IPS-15b (cell line): ENCODE measurements at regions not wholly inside any gene's neighbourhood (a gene's known extent, or its start where the extent isn't known, plus 50 kb on each side); places are given as distances from the start of the nearest gene placed in this dataset.

ENCODE experiments used
- H3K27me3 ChIP-seq: one replicate; pipeline ENCODE4 v1.6.1; 2013; ENCODE audit warnings: low read length; ENCODE audit not compliant: control insufficient read depth, insufficient read depth
- H3K36me3 ChIP-seq: one replicate; pipeline ENCODE4 v1.6.1; 2013; ENCODE audit warnings: low read length; ENCODE audit not compliant: control insufficient read depth, insufficient read depth
- H3K4me1 ChIP-seq: one replicate; pipeline ENCODE4 v1.6.1; 2013; ENCODE audit warnings: mild to moderate bottlenecking, low read length; ENCODE audit not compliant: control insufficient read depth, insufficient read depth
- H3K4me3 ChIP-seq: one replicate; pipeline ENCODE4 v1.5.1; 2013; ENCODE audit warnings: low read depth, low read length
- H3K9ac ChIP-seq: one replicate; pipeline ENCODE4 v1.6.1; 2013; ENCODE audit warnings: low read depth, mild to moderate bottlenecking, low read length
- H3K9me3 ChIP-seq: one replicate; pipeline ENCODE4 v1.6.1; 2013; ENCODE audit warnings: mild to moderate bottlenecking, low read length; ENCODE audit not compliant: control insufficient read depth, insufficient read depth

- Histone ChIP-seq H3K36me3 (no peaks in the 10 kb centered on the region), H3K4me1 (no peaks in the 10 kb centered on the region), H3K9ac (no peak overlapping the region), H3K9me3 (no peaks in the 10 kb centered on the region), H3K27me3 (no peaks in the 10 kb centered on the region), H3K4me3 (no peak overlapping the region)
Observed at GRCh38 chr10:3433131-3433530, 260.5 kb upstream of the PITRM1 start.

- Histone ChIP-seq H3K36me3 (no peaks in the 10 kb centered on the region), H3K27me3 (no peaks in the 10 kb centered on the region), H3K4me1 (no peaks in the 10 kb centered on the region), H3K9me3 (no peaks in the 10 kb centered on the region), H3K4me3 (no peak overlapping the region), H3K9ac (no peak overlapping the region)
Observed at GRCh38 chr10:3432081-3432825, 259.7 kb upstream of the PITRM1 start.

DNA sequence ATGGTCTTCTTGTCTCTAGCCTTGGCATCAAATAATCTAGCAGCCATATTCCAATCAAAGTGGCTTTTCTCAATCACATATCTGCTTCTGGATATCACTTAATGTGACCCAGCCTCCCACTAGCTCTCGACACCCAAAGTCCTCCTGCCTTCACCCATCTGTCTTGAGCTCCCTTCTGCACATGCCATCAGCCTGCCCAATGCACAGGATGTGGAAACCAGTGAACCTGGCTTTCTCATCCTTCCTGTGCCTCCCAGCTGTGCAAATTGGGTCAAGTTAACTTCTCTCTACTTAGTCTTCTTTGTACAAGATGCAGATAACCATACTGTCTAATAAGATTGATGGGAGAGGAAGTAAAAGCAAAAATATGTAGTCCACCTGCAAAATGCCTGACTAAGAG, 257.9 kb upstream of the PITRM1 start:
- Histone ChIP-seq H3K27me3 (no peaks in the 10 kb centered on the region), H3K4me3 (no peak overlapping the region), H3K4me1 (no peaks in the 10 kb centered on the region), H3K36me3 (no peaks in the 10 kb centered on the region), H3K9me3 (no peaks in the 10 kb centered on the region), H3K9ac (no peak overlapping the region)

- Histone ChIP-seq H3K9me3 (no peaks in the 10 kb centered on the region), H3K4me1 (no peaks in the 10 kb centered on the region), H3K4me3 (no peak overlapping the region)
Observed at GRCh38 chr10:3429676-3430075, 257.1 kb upstream of the PITRM1 start.

DNA sequence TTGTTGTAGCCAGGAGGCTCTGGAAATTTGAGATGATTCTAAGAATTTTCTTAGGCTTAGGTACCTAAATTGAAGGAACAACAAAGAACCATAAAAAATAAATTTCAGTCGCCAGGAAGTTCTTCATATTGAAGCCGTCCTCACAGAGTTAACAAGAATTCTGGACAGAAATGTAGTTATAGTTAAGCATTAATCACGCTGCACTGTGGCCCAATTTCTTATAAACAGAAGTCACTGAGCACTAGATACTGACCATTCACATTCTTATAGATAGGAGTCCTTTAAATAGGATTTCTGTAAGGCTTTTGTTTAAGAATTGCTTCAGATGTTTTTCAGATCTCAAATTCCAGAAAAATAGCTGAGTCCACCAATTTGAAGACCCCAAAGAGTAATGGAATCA, 256.2 kb upstream of the PITRM1 start:
- Histone ChIP-seq H3K27me3 (no peaks in the 10 kb centered on the region), H3K4me1 (no peaks in the 10 kb centered on the region), H3K9me3 (no peaks in the 10 kb centered on the region), H3K36me3 (no peaks in the 10 kb centered on the region), H3K9ac (no peak overlapping the region), H3K4me3 (no peak overlapping the region)

More at GRCh38 chr10:3429676-3430075, 257.1 kb upstream of the PITRM1 start:
- H3K36me3 ChIP-seq = no peaks in the 10 kb centered on the region
- H3K9ac ChIP-seq = no peak overlapping the region
- H3K27me3 ChIP-seq = no peaks in the 10 kb centered on the region

DNA sequence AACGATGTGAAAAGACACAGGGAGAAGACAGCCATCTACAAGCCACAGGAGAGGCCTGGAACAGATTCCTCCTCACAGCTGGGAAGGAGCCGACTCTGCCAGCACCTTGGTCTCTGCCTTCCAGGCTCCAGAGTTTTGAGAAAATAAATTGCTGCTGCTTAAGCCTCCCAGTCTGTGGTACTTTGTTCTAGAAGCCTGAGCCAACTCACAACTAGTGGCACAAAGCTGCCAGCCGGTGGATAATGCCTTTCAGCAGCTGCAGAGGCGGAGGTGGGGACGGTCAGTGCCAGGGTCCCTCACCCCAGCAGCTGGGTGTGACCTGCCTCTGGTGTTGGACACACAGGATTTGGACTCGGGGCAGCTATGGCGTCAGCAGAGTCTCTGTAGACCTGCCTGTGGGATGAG, 255.4 kb upstream of the PITRM1 start:
- Histone ChIP-seq H3K4me1 (no peaks in the 10 kb centered on the region), H3K4me3 (no peak overlapping the region), H3K9ac (no peak overlapping the region), H3K27me3 (no peaks in the 10 kb centered on the region), H3K36me3 (no peaks in the 10 kb centered on the region), H3K9me3 (no peaks in the 10 kb centered on the region)

GRCh38 chr10:3427347-3427746, 254.8 kb upstream of the PITRM1 start:
- H3K9ac ChIP-seq = no peak overlapping the region
- H3K9me3 ChIP-seq = no peaks in the 10 kb centered on the region
- no peaks in the 10 kb centered on the region for H3K36me3 ChIP-seq
- no peak overlapping the region for H3K4me3 ChIP-seq
- no peaks in the 10 kb centered on the region for H3K4me1 ChIP-seq
- no peaks in the 10 kb centered on the region for H3K27me3 ChIP-seq

GRCh38 chr10:3426190-3426845, 253.7 kb upstream of the PITRM1 start:
- H3K4me3 ChIP-seq = no peak overlapping the region
- H3K4me1 ChIP-seq = no peaks in the 10 kb centered on the region
- no peaks in the 10 kb centered on the region for H3K27me3 ChIP-seq
- no peaks in the 10 kb centered on the region for H3K36me3 ChIP-seq
- no peak overlapping the region for H3K9ac ChIP-seq
- H3K9me3 ChIP-seq = no peaks in the 10 kb centered on the region

- no peaks in the 10 kb centered on the region for H3K27me3 ChIP-seq
- H3K9ac ChIP-seq = no peak overlapping the region
- H3K36me3 ChIP-seq = no peaks in the 10 kb centered on the region
- no peaks in the 10 kb centered on the region for H3K4me1 ChIP-seq
- H3K9me3 ChIP-seq = no peaks in the 10 kb centered on the region
- no peak overlapping the region for H3K4me3 ChIP-seq
Observed at GRCh38 chr10:3425716-3426115, 253.1 kb upstream of the PITRM1 start.

DNA sequence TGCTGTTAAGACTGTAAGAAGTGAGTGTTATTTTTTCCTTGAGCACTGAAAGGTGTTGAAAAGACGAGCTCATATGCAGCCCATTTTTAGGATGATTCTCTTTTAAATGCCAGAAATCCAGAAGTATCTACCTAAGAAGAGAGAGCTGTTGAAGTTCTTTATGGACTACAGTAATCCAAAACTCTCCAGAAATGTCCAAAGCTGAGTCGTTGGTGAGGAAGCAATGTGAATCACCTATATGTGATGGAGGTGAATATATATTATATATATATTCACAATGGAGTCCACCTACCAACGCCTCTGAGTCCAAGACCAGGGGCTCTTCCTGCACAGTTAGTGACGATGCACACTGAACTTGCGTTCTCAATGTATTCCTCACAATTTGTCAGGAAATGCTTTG, 252.7 kb upstream of the PITRM1 start:
- H3K4me1 ChIP-seq = no peaks in the 10 kb centered on the region
- no peaks in the 10 kb centered on the region for H3K36me3 ChIP-seq
- H3K9me3 ChIP-seq = no peaks in the 10 kb centered on the region
- H3K4me3 ChIP-seq = no peak overlapping the region
- H3K9ac ChIP-seq = no peak overlapping the region
- no peaks in the 10 kb centered on the region for H3K27me3 ChIP-seq

GRCh38 chr10:3424111-3424851, 251.7 kb upstream of the PITRM1 start:
- H3K9me3 ChIP-seq = no peaks in the 10 kb centered on the region
- H3K9ac ChIP-seq = no peak overlapping the region
- no peaks in the 10 kb centered on the region for H3K4me1 ChIP-seq
- H3K36me3 ChIP-seq = no peaks in the 10 kb centered on the region
- H3K27me3 ChIP-seq = no peaks in the 10 kb centered on the region
- H3K4me3 ChIP-seq = no peak overlapping the region

DNA sequence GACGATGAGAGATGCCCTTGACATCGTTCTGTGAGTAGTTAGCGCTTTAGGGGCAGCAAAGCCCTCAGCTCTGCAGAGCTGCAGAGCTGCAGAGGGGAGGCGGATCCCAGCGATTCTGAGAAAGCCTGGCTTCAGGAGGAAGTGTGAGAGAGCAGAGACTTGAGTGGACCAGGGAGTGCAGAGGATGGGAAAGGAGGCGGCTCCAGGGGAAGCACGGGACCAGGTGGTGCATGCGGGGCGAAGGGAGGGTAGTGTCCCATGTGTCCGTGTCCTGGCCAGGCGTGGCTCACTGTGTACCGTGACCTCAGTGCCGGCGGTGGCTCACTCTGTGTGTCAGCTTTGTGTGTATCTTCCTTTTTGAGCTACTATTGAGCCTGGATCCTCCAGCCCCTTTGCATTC, 250.8 kb upstream of the PITRM1 start:
- no peak overlapping the region for H3K4me3 ChIP-seq
- no peak overlapping the region for H3K9ac ChIP-seq
- H3K36me3 ChIP-seq = no peaks in the 10 kb centered on the region
- no peaks in the 10 kb centered on the region for H3K4me1 ChIP-seq
- H3K27me3 ChIP-seq = no peaks in the 10 kb centered on the region
- no peaks in the 10 kb centered on the region for H3K9me3 ChIP-seq
